OCI-LY1 (cell line): ENCODE measurements at regions not wholly inside any gene's neighbourhood (a gene's known extent, or its start where the extent isn't known, plus 50 kb on each side); places are given as distances from the start of the nearest gene placed in this dataset.

ENCODE experiments used
- H2AFZ ChIP-seq: fragments of 200-600 bp; sonication (generic), shearing (Covaris generic); 2 replicates; pipeline ENCODE4 v1.6.0; 2014; ENCODE audit warnings: antibody characterized with exemption, mild to moderate bottlenecking, low read length
- H3F3A ChIP-seq: fragments of 200-600 bp; sonication (generic), shearing (Covaris generic); 2 replicates; pipeline ENCODE4 v1.6.0; 2014; ENCODE audit warnings: mild to moderate bottlenecking, antibody characterized with exemption, low read length, moderate library complexity; ENCODE audit not compliant: insufficient read depth
- H3K27ac ChIP-seq: fragments of 200-600 bp; sonication (generic); 2 replicates; pipeline ENCODE4 v1.5.1; 2014; ENCODE audit warnings: low read length, mixed run types, mild to moderate bottlenecking, low read depth; ENCODE audit not compliant: poor library complexity, severe bottlenecking
- H3K27me3 ChIP-seq: fragments of 200-600 bp; sonication (generic); 2 replicates; pipeline ENCODE4 v1.6.0; 2014; ENCODE audit warnings: antibody characterized with exemption, mild to moderate bottlenecking, low read length, moderate library complexity; ENCODE audit not compliant: insufficient read depth
- H3K36me3 ChIP-seq: fragments of 200-600 bp; sonication (generic); 2 replicates; pipeline ENCODE4 v1.6.1; 2014; ENCODE audit warnings: mild to moderate bottlenecking, antibody characterized with exemption, low read length, moderate library complexity, mixed read lengths; ENCODE audit not compliant: insufficient read depth
- H3K4me1 ChIP-seq: fragments of 200-600 bp; sonication (generic); 2 replicates; pipeline ENCODE4 v1.5.1; 2014; ENCODE audit warnings: mild to moderate bottlenecking, low read length, moderate library complexity; ENCODE audit not compliant: insufficient read depth, severe bottlenecking
- H3K4me2 ChIP-seq: fragments of 200-600 bp; sonication (generic), shearing (Covaris generic); 2 replicates; pipeline ENCODE4 v1.6.1; 2014; ENCODE audit warnings: low read length
- H3K4me3 ChIP-seq: fragments of 200-600 bp; sonication (generic); 2 replicates; pipeline ENCODE4 v1.5.1; 2014; ENCODE audit warnings: low read length, low read depth, mild to moderate bottlenecking, mixed read lengths; ENCODE audit not compliant: poor library complexity, severe bottlenecking
- H3K79me2 ChIP-seq: fragments of 200-600 bp; shearing (Covaris generic); 2 replicates; pipeline ENCODE4 v1.6.1; 2016; ENCODE audit warnings: mixed run types, low read length, mixed read lengths; ENCODE audit not compliant: insufficient read depth
- H3K9ac ChIP-seq: fragments of 200-600 bp; sonication (generic), shearing (Covaris generic); 2 replicates; pipeline ENCODE4 v1.6.1; 2014; ENCODE audit warnings: mild to moderate bottlenecking, low read length, mixed read lengths
- H3K9me2 ChIP-seq: fragments of 200-600 bp; sonication (generic), shearing (Covaris generic); 2 replicates; pipeline ENCODE4 v1.6.1; 2014; ENCODE audit warnings: low read depth, mild to moderate bottlenecking, low read length, mixed read lengths
- H3K9me3 ChIP-seq: fragments of 200-600 bp; shearing (Covaris generic); 2 replicates; pipeline ENCODE4 v1.6.1; 2014; ENCODE audit warnings: low read length, mixed read lengths
- H4K20me1 ChIP-seq: fragments of 200-600 bp; sonication (generic), shearing (Covaris generic); 2 replicates; pipeline ENCODE4 v1.6.0; 2016; ENCODE audit warnings: mild to moderate bottlenecking, low read length; ENCODE audit not compliant: insufficient read depth
- EZH2 ChIP-seq: fragments of 200-600 bp; sonication (generic), shearing (Covaris generic); IDR thresholded peaks from 2 replicates; pipeline ENCODE4 v1.8.0; 2017; ENCODE audit warnings: borderline replicate concordance, mixed run types, mild to moderate bottlenecking, antibody characterized with exemption, low read length, moderate library complexity, mixed read lengths
- TF ChIP-seq, protein P1 (sequence below): fragments of 200-600 bp; sonication (generic), shearing (Covaris generic); IDR thresholded peaks from 2 replicates; pipeline ENCODE4 v1.5.1; 2017; ENCODE audit warnings: mild to moderate bottlenecking, antibody characterized with exemption, low read length, moderate library complexity, mixed read lengths

- Histone ChIP-seq H3K36me3 (no peaks in the 10 kb centered on the region), H3K9ac (no peak overlapping the region), H3K4me2 (no peak overlapping the region), H2AFZ (no peak overlapping the region), H3K9me3 (no peaks in the 10 kb centered on the region), H3K79me2 (no peaks in the 10 kb centered on the region), H3K4me1 (no peaks in the 10 kb centered on the region), H3K27me3 (no peaks in the 10 kb centered on the region), H3K27ac (no peak overlapping the region), H4K20me1 (no peaks in the 10 kb centered on the region), H3K9me2 (no peaks in the 10 kb centered on the region), H3F3A (no peaks in the 10 kb centered on the region), H3K4me3 (no peak overlapping the region)
- TF ChIP-seq, protein P1, sequence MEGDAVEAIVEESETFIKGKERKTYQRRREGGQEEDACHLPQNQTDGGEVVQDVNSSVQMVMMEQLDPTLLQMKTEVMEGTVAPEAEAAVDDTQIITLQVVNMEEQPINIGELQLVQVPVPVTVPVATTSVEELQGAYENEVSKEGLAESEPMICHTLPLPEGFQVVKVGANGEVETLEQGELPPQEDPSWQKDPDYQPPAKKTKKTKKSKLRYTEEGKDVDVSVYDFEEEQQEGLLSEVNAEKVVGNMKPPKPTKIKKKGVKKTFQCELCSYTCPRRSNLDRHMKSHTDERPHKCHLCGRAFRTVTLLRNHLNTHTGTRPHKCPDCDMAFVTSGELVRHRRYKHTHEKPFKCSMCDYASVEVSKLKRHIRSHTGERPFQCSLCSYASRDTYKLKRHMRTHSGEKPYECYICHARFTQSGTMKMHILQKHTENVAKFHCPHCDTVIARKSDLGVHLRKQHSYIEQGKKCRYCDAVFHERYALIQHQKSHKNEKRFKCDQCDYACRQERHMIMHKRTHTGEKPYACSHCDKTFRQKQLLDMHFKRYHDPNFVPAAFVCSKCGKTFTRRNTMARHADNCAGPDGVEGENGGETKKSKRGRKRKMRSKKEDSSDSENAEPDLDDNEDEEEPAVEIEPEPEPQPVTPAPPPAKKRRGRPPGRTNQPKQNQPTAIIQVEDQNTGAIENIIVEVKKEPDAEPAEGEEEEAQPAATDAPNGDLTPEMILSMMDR, result no peak
- no peak for TF ChIP-seq EZH2
Observed at GRCh38 chr4:141513866-141514265, 122.5 kb upstream of the IL15 start.

DNA sequence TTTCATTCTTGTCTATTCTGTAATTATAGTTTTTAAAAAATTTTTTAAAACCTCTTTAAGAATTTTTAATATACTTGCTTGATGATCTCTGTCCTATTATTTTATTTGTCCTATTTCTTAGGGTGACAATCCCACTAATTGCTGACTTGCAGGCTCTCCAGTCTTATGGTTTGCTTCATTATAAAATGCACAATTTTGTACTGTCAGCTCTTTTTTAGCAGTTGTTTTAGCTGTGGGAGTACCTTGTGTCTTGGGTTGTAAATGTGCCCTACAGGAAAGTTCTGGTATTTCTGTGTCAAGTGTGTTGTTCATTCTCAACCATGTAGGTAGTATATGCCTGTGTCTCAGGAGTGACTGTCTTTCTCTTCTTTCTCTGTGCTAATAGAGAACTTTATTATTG, 118.2 kb upstream of the IL15 start:
- H3K79me2 ChIP-seq, result no peaks in the 10 kb centered on the region
- TF ChIP-seq, protein P1, result no peak
- TF ChIP-seq EZH2, result no peak
- no peaks in the 10 kb centered on the region for H3F3A ChIP-seq
- H3K4me1 ChIP-seq, result no peaks in the 10 kb centered on the region
- no peaks in the 10 kb centered on the region for H3K9me3 ChIP-seq
- no peaks in the 10 kb centered on the region for H4K20me1 ChIP-seq
- H3K4me2 ChIP-seq, result no peak overlapping the region
- no peak overlapping the region for H3K4me3 ChIP-seq
- H3K36me3 ChIP-seq, result no peaks in the 10 kb centered on the region
- no peak overlapping the region for H2AFZ ChIP-seq
- no peak overlapping the region for H3K9ac ChIP-seq
- no peaks in the 10 kb centered on the region for H3K27me3 ChIP-seq
- no peaks in the 10 kb centered on the region for H3K9me2 ChIP-seq
- H3K27ac ChIP-seq, result no peak overlapping the region

DNA sequence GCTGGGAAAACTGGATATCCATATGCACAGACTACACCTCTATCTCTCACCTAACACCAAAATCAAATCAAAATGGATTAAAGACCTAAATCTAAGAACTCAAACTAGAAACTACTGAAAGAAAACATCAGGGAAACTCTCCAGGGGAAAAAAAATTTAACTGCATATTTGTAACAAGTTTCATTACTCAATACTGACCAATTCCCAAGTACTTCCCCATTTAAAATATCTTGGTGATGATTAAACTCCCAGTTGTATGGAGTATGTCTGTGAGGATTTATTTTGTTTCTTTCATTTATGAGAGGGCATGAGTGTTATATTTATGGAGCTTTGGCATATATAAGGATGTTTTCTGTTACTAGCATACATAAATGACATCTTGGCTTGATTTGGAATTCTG, 112.3 kb upstream of the IL15 start:
- Histone ChIP-seq H3K4me2 (no peak overlapping the region), H3K9ac (no peak overlapping the region), H4K20me1 (no peaks in the 10 kb centered on the region), H3K4me1 (no peaks in the 10 kb centered on the region), H3K27ac (no peak overlapping the region), H3K79me2 (no peaks in the 10 kb centered on the region), H3K9me2 (no peaks in the 10 kb centered on the region), H3K36me3 (no peaks in the 10 kb centered on the region), H2AFZ (no peak overlapping the region), H3K27me3 (no peaks in the 10 kb centered on the region), H3F3A (no peaks in the 10 kb centered on the region), H3K9me3 (no peaks in the 10 kb centered on the region), H3K4me3 (no peak overlapping the region)
- TF ChIP-seq, protein P1, result no peak
- no peak for TF ChIP-seq EZH2
